NCI-H524 treated with DMSO at 0.1 percent for 48 hours (cell line): ENCODE measurements at regions not wholly inside any gene's neighbourhood (a gene's known extent, or its start where the extent isn't known, plus 50 kb on each side); places are given as distances from the start of the nearest gene placed in this dataset.

Experiments used
- DNase-seq: peaks from one replicate; lab custom pipeline; 2025; lab: John Stamatoyannopoulos, UW

DNA sequence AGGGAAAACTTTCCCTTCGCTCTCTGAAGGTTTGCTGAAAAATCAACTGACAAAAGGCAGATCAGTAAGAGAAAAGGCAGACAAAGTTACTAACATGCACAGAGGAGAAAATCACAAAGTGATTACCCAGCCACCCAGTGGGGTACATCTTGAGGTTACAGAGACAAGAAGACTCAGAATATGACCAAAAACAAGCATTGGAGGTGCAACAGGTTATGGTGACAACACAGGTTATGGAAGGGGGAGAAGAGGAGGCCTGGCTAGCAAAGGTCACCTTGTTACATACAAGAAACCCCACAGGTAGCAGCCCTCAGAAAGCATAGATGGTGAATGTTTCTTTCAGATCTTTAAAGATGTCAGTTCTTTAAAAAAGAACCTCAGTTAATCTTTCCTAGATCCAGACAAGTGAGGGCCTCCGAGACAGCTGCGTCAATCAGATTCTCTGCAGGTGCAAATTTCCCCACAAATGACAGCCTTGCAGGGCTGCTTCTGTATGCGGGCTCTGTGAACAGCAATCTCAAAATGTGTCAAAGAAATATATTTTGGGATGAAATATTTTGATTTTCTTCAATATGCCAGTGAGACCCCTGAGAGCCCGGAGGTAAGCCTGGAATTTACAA lies 207.6 kb upstream of the RAB4A start:
- DNase-seq: no peak

DNA sequence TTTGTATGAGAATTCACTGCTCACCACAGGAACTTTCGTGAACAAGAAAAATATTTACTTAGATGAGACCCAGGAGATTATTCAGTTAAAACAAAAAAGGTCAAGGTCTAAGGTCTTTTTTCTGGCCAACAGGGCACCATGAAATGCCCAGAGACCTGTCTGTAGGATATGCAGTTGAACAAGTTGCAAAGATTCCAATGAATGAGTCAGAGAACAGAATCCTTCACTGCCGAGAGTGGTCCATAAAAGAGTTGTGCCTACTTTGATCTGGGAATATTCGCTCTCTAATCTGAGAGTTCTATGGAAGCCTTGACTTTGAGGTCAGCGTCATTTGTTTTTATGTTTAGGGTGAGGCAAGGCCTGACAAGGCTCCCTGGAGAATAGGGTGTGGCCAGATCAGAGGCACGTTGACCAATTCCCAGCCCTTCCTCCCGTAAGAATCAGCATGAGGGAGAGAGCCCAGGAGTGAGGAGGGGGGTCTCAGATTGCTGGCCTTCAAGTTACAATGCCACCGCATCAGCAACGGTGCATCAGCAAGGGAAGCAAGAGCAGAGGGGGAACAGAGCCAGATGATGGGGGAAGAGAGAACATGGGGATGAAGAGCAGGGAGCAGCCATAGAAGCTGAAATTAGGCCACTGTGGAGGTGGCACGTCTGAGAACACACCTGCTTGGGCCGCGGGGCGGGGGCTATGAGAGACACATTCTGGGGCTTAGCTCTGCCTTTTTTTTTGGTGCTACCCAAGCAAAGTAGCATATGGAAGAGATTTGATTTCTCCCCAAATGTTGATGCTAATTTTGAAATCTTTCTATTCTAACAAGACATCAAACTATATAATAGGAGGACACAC lies 206.4 kb upstream of the RAB4A start:
- DNase-seq: no peak

DNA sequence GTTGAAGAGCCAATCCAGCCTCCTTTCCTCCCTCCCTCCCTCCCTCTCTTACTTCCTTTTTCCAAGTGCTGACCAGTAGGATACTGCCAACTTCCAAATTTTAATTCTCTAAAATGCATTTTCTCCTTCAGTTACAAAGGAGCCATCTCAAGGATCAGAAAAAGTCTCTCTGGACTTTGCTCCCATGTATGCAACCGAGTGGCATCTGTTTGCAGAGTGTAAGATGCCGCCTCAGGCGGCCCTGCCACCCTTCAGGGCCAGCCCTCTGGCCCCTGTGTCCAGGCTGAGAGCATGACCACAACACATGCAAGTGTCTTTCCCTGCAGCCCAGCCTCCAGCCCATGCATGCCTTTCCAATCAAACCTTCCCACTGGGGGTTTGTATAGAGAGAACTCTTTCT lies 205.3 kb upstream of the RAB4A start:
- DNase-seq: no peak

- no peak for DNase-seq
These were observed 204.3 kb upstream of the RAB4A start for GRCh38 chr1:229066591-229066990.

GRCh38 chr1:229067546-229067945 lies 203.4 kb upstream of the RAB4A start:
- DNase-seq: no peak

GRCh38 chr1:229068270-229068987 lies 202.5 kb upstream of the RAB4A start:
- DNase-seq: no peak

- DNase-seq: no peak
These were observed 201.7 kb upstream of the RAB4A start for GRCh38 chr1:229069176-229069575.

DNA sequence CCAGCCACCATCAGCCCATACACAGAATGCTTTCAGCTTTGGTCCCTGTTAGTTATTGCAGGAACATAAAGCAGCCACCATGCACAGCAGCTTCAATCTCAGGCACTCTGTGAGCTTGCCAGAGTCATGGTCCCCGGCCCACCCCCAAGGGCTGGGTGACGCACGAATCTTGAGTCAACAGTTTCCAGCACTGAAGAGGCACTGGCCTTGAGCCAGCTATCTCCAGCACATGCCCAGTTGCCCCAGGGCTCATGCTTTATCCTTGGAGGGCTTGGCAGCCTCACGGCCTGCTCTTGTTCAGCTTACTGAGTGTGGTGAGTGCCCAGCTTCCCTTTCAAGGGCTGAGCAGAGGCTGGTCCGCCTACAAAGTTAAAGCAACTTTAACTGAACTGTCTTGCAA lies 200.7 kb upstream of the RAB4A start:
- peak; percentile 58 for DNase-seq

DNA sequence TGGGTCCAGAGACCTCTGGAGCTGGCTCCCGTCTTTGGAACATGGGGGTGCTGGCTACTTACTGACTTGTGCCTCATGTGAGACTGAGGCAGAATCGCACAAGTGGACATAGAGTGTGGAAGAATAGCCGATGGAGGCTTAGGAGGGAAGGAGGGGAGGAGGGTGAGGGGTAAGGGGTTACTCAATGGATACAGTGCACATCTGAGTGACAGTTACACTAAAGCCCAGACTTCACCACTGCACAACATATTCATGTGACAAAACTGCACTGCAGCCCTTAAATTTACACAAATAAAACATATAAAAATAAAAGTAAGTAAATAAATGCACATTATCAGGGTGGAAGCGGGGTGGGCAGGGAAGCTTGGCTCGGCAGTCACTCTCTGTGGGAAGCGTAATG lies 197.7 kb upstream of the RAB4A start:
- DNase-seq: no peak

DNA sequence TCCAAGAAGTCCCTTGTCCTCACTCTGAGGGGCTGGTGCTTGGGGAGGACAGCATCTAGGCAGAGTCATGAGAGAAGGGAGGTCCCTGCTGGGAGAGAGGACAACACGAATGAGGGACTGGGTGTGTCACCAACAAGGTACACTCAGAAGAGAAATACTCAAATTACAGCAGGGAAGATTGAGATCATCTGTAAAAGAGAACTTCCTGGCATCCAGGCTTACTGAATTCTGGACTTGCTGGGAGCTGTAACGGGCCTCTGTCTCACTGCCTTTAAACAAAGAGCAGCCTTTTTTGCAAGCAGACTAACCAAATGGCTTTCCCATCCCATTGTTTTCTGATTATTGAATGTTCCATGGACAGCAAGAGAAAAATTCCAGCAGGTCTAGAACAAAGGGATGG lies 195.7 kb upstream of the RAB4A start:
- no peak for DNase-seq

GRCh38 chr1:229075716-229076115 lies 195.2 kb upstream of the RAB4A start:
- no peak for DNase-seq

- no peak for DNase-seq
These were observed 194.7 kb upstream of the RAB4A start for GRCh38 chr1:229076195-229076594.

GRCh38 chr1:229079016-229079595 lies 191.8 kb upstream of the RAB4A start:
- no peak for DNase-seq

- no peak for DNase-seq
These were observed 190.6 kb upstream of the RAB4A start for GRCh38 chr1:229080361-229080760.

GRCh38 chr1:229085291-229085690 lies 185.6 kb upstream of the RAB4A start:
- DNase-seq: no peak

- DNase-seq: no peak
These were observed 184.8 kb upstream of the RAB4A start for GRCh38 chr1:229086091-229086490.

DNA sequence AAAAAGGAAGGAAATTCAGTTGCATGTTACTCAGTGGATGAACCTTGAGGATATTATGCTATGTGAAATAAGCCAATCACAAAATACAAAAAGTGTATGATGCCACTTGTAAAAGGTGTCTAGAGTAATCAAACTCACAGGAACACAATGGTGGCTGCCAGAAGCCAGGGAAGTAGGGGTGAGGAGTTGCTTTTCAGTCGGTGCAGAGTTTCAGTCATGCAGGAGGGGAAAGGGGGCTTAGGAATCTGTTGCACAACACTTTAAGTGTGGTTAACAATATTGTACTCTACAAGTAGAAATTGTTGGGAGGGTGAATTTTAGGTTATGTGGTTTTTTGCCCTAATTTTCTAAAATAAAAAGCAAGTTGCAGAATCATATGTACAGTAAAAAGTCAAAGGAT lies 184.2 kb upstream of the RAB4A start:
- no peak for DNase-seq

DNA sequence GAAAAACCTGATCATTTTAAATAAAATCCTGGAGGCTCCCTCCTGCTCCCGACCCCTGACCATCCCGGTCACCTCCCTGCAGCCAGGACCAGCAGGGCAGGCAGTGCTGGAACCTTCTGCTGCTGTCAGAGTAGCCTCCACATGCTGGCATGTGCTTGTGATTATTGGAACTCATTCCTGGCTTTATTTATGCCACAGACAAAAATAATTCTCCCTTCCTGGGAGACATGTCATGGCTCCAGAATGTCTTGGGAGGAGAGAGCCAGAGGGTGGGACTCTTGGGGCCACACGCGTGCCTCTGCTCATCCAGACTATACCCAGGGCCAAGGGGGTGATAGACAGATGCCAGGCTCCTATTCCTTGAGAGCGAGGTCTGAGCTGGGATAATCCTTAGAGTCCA lies 183.6 kb upstream of the RAB4A start:
- no peak for DNase-seq

DNA sequence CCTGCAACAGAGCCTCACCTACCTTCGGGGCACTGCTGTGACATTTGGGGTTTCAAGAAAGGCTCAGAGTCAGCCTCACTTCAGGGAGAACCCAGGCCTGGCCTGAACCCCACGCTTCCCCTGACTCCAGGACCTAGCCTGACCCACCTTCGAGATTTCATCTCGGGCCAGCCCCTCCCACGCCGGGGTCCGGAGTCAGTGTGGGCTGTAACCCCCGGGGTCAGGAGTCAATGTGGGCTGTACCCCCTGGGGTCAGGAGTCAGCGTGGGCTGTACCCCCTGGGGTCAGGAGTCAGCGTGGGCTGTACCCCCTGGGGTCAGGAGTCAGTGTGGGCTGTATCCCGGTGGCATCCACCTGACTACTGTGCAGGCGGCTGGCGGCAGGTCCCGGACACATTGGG lies 183.0 kb upstream of the RAB4A start:
- DNase-seq: no peak

DNA sequence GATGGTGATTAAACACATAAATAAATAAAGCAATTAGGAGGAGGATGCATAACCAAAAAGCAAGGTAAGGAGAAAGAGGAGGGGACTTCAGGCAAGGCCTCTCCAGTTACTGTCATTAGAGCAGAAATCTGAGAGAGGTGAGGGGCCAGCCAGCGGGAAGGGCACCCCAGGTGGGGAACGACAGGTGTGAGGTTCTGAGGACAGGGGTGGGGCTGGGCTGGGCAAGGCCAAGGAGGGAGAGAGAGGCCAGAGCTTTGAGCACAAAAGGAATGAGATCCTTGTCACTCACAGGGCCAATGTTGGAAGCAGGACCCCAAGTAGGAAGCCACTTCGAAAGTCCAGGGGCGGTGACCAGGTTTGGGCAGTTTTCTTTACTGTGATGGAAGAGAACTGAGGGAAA lies 182.2 kb upstream of the RAB4A start:
- no peak for DNase-seq

DNA sequence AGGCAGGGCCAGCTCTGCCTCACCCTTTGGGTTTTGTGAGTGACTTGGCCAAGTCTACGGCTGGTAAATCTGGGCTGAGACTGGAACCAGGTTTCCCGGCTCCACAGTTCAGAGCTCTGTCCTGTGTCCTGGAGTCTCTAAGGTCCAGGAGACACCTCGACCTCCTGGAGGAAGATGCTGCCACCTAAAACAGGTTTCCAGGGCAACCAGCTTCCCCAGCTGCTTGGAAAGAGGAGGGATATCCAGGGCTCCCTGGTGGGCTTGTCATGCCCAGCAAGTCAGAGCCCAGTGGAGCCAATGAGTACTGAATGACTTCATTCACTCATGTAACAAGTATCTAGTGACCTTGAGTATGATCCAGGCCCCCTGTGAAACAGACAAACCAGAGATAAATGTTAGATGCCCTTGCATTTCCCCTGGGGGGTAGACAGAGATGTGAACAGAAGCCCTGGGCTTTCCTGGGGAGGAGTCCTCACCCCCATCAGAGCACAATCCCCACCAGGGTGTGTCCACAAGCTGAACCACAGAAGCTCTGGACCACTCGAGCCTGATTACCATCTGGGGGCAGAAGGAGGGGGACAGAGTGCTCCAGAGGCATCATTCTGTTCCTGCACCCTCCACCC lies 181.2 kb upstream of the RAB4A start:
- no peak for DNase-seq

DNA sequence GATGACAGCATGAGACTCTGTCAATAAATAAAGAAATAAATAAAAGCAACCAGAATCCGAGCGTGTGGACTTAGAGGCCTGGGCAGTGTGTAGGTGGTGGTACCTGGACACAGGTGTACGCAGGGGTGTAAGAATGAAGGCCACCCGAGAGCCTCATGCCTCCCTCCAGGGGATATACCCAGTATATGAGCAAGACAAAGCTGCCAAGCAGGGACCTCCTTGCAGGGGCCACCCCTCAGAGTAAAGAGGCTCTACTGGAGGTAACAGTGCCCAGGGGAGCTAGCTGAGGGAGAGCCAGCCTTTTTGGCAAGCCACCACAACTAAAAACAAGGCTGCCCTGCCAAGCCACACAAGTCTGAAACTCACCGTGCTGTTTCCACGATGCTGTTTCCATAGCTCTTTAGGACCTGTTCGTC lies 179.2 kb upstream of the RAB4A start:
- DNase-seq: no peak
